ENCODE measurements at regions not wholly inside any gene's neighbourhood (a gene's known extent, or its start where the extent isn't known, plus 50 kb on each side); places are given as distances from the start of the nearest gene placed in this dataset.

DNA sequence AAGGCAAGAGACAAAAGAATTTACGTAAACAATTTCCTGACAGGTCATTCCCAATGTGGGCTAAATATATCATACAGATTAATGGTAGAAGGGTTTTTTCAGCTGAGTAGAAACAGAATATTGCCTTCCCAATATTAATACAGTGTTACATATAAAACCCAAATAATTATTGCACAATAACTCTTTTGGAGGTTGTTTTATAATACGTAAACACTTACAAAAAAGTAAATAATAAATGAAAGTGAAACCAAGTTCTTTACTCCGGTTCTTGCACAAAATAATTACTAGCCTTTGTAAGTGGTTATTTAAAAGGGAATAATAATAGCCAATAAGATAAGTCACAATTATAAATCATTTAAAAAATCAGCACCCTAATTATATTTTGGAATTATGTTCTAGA, 118.6 kb upstream of the SSTR1 start:
- TF ChIP-seq, protein P1, sequence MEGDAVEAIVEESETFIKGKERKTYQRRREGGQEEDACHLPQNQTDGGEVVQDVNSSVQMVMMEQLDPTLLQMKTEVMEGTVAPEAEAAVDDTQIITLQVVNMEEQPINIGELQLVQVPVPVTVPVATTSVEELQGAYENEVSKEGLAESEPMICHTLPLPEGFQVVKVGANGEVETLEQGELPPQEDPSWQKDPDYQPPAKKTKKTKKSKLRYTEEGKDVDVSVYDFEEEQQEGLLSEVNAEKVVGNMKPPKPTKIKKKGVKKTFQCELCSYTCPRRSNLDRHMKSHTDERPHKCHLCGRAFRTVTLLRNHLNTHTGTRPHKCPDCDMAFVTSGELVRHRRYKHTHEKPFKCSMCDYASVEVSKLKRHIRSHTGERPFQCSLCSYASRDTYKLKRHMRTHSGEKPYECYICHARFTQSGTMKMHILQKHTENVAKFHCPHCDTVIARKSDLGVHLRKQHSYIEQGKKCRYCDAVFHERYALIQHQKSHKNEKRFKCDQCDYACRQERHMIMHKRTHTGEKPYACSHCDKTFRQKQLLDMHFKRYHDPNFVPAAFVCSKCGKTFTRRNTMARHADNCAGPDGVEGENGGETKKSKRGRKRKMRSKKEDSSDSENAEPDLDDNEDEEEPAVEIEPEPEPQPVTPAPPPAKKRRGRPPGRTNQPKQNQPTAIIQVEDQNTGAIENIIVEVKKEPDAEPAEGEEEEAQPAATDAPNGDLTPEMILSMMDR (IDR thresholded peaks at IDR 0.05): no peak
- TF ChIP-seq EP300 (IDR thresholded peaks at IDR 0.05): no peak

All from ovary (tissue), 3 donors.